Epithelial cell of esophagus (primary cell): ENCODE measurements at regions not wholly inside any gene's neighbourhood (a gene's known extent, or its start where the extent isn't known, plus 50 kb on each side); places are given as distances from the start of the nearest gene placed in this dataset.
A peak's percentile ranks its signal among the peaks of the same experiment; 100 is the strongest.

ENCODE experiments used
- DNase-seq: peaks from one replicate; pipeline ENCODE4 v3.0.0; 2010; ENCODE audit warnings: low read depth
- H3K4me3 ChIP-seq: 2 replicates; pipeline ENCODE4 v1.5.1; 2011; ENCODE audit warnings: mild to moderate bottlenecking, low read length, control low read depth
- TF ChIP-seq, protein P1 (sequence below): IDR thresholded peaks from 2 replicates; pipeline ENCODE4 v1.5.1; 2011; ENCODE audit warnings: low read depth, mild to moderate bottlenecking, low read length, control low read depth, inconsistent platforms; ENCODE audit not compliant: insufficient read depth; ENCODE audit errors: missing control alignments

DNA sequence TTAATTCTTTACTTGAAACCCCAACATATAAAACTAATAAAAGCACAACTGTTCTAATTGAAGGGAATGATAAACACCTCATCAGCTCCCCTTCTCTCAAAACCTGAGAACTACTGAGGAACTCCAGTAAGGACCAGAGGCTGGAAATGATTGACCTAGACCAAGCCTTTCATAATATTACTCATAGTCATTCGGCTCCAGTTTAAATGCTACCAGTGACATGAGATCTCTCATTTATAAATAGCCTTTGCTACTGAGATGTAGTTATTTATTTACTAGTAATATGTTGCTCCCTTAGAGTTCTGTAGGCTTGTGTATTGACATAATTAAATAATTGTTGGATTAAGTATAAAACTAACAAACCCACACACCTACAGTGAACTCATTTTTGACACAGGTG lies 209.8 kb upstream of the PRMT6 start:
- TF ChIP-seq, protein P1, sequence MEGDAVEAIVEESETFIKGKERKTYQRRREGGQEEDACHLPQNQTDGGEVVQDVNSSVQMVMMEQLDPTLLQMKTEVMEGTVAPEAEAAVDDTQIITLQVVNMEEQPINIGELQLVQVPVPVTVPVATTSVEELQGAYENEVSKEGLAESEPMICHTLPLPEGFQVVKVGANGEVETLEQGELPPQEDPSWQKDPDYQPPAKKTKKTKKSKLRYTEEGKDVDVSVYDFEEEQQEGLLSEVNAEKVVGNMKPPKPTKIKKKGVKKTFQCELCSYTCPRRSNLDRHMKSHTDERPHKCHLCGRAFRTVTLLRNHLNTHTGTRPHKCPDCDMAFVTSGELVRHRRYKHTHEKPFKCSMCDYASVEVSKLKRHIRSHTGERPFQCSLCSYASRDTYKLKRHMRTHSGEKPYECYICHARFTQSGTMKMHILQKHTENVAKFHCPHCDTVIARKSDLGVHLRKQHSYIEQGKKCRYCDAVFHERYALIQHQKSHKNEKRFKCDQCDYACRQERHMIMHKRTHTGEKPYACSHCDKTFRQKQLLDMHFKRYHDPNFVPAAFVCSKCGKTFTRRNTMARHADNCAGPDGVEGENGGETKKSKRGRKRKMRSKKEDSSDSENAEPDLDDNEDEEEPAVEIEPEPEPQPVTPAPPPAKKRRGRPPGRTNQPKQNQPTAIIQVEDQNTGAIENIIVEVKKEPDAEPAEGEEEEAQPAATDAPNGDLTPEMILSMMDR: no peak
- H3K4me3 ChIP-seq: no peak overlapping the region
- DNase-seq: no peak

DNA sequence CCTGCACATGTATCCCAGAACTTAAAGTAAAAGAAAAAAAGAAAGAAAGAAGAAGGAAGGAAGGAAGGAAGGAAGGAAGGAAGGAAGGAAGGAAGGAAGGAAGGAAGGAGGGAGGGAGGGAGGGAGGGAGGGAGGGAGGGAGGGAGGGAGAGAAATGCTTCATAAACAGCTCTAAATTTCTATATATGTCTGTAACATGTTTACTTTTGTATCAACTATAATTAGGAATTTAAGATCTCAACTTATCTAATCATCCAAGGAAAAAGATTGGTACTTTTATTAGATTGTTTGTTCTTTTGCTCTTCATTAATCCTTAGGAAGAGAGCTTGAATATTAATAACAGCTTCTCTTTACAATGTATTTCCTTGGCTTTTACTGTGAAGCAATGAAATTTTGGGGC lies 195.4 kb upstream of the PRMT6 start:
- TF ChIP-seq, protein P1: no peak
- H3K4me3 ChIP-seq: no peak overlapping the region
- no peak for DNase-seq

DNA sequence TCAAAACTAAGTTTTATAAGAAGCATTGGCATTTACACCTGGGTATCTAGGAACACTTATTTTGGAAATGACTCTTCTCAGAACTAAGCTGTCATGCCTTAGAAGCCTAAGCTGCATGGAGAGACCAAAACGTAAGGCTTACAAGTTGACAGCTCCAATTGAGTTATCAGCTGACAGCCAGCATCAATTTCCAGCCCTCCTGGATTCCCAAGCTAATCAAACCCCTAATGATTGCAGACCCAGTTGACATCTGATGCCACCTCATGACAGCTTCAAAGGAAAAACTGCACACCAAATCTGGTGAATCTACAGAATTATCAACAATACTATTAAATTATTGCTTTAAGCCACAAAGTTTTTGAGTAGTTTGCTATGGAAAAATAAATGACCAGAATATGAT lies 187.6 kb upstream of the PRMT6 start:
- no peak for DNase-seq
- TF ChIP-seq, protein P1: no peak
- no peak overlapping the region for H3K4me3 ChIP-seq

DNA sequence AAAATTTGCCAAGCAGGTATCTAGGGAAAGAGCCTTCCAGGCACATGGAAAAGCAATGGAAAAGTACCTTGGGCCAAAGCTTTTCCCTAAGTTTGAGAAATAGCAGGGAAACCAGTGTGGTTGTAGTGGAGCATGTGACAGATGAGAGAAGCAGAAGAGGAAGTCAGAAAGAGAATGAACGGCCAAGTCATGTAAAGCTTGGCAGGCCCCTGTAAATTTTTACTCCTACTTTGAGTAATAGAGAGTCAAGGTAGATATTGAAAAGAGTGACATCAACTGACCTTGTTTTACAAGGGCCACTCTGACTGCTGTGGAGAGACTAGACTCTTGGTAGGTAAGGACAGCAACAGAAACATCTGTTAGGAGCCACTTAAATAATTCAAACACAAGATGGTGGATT lies 180.9 kb upstream of the PRMT6 start:
- no peak for DNase-seq
- H3K4me3 ChIP-seq: no peak overlapping the region
- TF ChIP-seq, protein P1: no peak

DNA sequence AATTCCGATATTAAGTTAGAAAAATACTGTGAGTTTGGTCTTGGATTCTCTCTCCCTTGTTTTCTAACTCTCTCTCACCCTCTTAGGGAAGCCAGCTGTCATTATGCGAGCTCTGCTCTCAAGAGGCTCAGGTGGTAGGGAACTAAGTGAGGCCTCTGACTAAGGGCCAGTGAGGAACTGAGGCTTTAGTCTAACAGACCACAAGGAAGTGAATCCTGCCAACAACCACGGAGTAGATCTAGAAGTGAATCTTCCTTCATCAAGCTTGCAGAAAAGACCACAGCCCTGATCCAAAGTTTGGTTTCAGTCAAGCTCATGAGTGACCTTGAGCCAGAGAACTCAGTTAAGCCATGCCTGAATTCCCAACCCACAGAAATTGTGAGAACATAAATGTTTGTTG lies 180.1 kb upstream of the PRMT6 start:
- TF ChIP-seq, protein P1: no peak

DNA sequence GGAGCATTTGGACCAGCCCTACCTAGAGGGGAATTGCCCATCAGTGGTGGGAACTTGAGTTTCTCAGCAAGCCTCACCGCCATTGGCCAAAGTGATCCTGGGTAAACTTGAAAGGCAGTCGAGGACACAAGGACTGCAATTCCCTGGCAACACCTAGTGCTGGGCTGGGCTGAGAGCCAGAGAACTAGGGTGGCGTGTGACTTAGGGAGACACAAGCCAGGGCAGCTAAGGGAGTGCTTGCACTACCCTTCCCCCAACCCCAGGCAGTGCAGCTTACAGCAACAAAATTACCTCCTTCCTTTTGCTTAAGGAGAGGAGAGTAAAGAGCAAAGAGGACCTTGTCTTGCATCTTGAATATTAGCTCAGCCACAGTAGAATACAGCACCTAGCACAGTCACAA lies 176.9 kb upstream of the PRMT6 start:
- DNase-seq: peak; percentile 60
- TF ChIP-seq, protein P1: no peak
- H3K4me3 ChIP-seq: no peak overlapping the region

More for the DNA sequence above, 180.1 kb upstream of the PRMT6 start:
- H3K4me3 ChIP-seq: no peak overlapping the region
- no peak for DNase-seq

DNA sequence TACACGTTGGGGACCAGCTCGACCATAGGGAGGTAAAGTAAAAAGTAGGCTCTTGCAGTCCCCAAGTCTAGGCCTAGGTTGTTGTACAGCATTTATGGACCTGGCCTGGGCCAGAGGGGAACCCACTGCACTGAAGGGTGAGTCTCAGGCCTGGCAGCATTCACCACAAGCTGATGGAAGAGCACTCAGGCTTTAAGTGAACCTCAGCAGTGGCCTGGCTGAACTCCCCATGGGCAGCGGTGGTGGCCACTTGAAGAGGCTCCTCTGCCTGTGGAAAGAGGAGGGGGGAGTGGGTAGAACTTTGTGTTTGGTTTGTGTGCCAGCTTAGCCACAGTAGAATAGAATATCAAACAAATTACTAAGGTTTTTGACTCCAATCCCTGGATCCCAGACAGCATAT lies 176.2 kb upstream of the PRMT6 start:
- no peak overlapping the region for H3K4me3 ChIP-seq
- TF ChIP-seq, protein P1: no peak
- DNase-seq: no peak
